Neural progenitor cell (in vitro differentiated cells): ENCODE measurements at regions not wholly inside any gene's neighbourhood (a gene's known extent, or its start where the extent isn't known, plus 50 kb on each side); places are given as distances from the start of the nearest gene placed in this dataset.
"Not testable (repeated sequence)": the region's sequence is repeated elsewhere in the genome, so short reads cannot be mapped to it uniquely, and the experiment has no call there.

Experiments used
- DNase-seq: peaks from one replicate; pipeline ENCODE4 v3.0.0-alpha.2; 2016; ENCODE audit warnings: low spot score
- H2AFZ ChIP-seq: fragments of 200-600 bp; sonication (generic); replicated peaks from 2 replicates; pipeline ENCODE4 v1.6.1; 2016; ENCODE audit warnings: antibody characterized with exemption
- H3F3A ChIP-seq: fragments of 200-600 bp; sonication (generic); 2 replicates; pipeline ENCODE4 v1.6.1; 2016; ENCODE audit warnings: antibody characterized with exemption, low read depth
- H3K27ac ChIP-seq: fragments of 200-600 bp; sonication (generic); 2 replicates; pipeline ENCODE4 v1.5.1; 2016; ENCODE audit warnings: mild to moderate bottlenecking
- H3K27me3 ChIP-seq: fragments of 200-600 bp; sonication (generic); 2 replicates; pipeline ENCODE4 v1.6.1; 2016; ENCODE audit warnings: mild to moderate bottlenecking, moderate library complexity
- H3K36me3 ChIP-seq: fragments of 200-600 bp; sonication (generic); 2 replicates; pipeline ENCODE4 v1.5.1; 2016
- H3K4me1 ChIP-seq: fragments of 200-600 bp; sonication (generic); 2 replicates; pipeline ENCODE4 v1.6.1; 2016; ENCODE audit warnings: mixed run types
- H3K4me2 ChIP-seq: fragments of 200-600 bp; sonication (generic); 2 replicates; pipeline ENCODE4 v1.6.1; 2016
- H3K4me3 ChIP-seq: fragments of 200-600 bp; sonication (generic); 2 replicates; pipeline ENCODE4 v1.5.1; 2016
- H3K79me2 ChIP-seq: fragments of 200-600 bp; sonication (generic); 2 replicates; pipeline ENCODE4 v1.6.1; 2016; ENCODE audit warnings: low read depth
- H3K9ac ChIP-seq: fragments of 200-600 bp; sonication (generic); 2 replicates; pipeline ENCODE4 v1.6.1; 2016
- H3K9me3 ChIP-seq: fragments of 200-600 bp; sonication (generic); 2 replicates; pipeline ENCODE4 v1.5.1; 2016; ENCODE audit warnings: low read depth
- H4K20me1 ChIP-seq: fragments of 200-600 bp; sonication (generic); 2 replicates; pipeline ENCODE4 v1.6.1; 2016; ENCODE audit warnings: low read depth
- H3K27ac Mint-ChIP-seq: 3 replicates; pipeline ENCODE4 v1.8.0; 2021; ENCODE audit warnings: mixed read lengths
- H3K27me3 Mint-ChIP-seq: 2 replicates; pipeline ENCODE4 v1.8.0; 2022; ENCODE audit warnings: low read depth, mild to moderate bottlenecking, inconsistent platforms, moderate library complexity, mixed read lengths; ENCODE audit not compliant: insufficient read depth
- H3K36me3 Mint-ChIP-seq: 3 replicates; pipeline ENCODE4 v1.8.0; 2021; ENCODE audit warnings: mixed read lengths
- H3K4me1 Mint-ChIP-seq: 3 replicates; pipeline ENCODE4 v1.8.0; 2021; ENCODE audit warnings: mixed read lengths
- H3K4me3 Mint-ChIP-seq: 3 replicates; pipeline ENCODE4 v1.8.0; 2021; ENCODE audit warnings: mild to moderate bottlenecking, moderate library complexity, mixed read lengths
- H3K9me3 Mint-ChIP-seq: 3 replicates; pipeline ENCODE4 v1.8.0; 2020; ENCODE audit warnings: mixed read lengths
- CTCF ChIP-seq: fragments of 200-600 bp; sonication (generic); IDR thresholded peaks from 2 replicates; pipeline ENCODE4 v1.5.1; 2017; ENCODE audit warnings: antibody characterized with exemption, mild to moderate bottlenecking
- EZH2 ChIP-seq: fragments of 200-600 bp; sonication (generic); IDR thresholded peaks from 2 replicates; pipeline ENCODE4 v1.6.1; 2017; ENCODE audit warnings: antibody characterized with exemption, mild to moderate bottlenecking, moderate library complexity
- EZH2phosphoT487 ChIP-seq: fragments of 200-600 bp; sonication (generic); IDR thresholded peaks from 2 replicates; pipeline ENCODE4 v1.6.1; 2017; ENCODE audit warnings: antibody characterized with exemption

GRCh38 chr7:142638581-142638980 is 110.7 kb upstream of the PRSS1 start:
- no peak overlapping the region for H3K4me2 ChIP-seq
- H3K9me3 ChIP-seq = no peaks in the 10 kb centered on the region
- H3K4me3 ChIP-seq = no peak overlapping the region
- H3F3A ChIP-seq = no peaks in the 10 kb centered on the region
- H2AFZ ChIP-seq = no peak overlapping the region
- Mint-ChIP-seq H3K27me3 (peaks cover 2% of the 10 kb centered on the region), H3K36me3 (no peaks in the 10 kb centered on the region), H3K4me3 (no peak overlapping the region), H3K4me1 (no peaks in the 10 kb centered on the region), H3K9me3 (no peaks in the 10 kb centered on the region), H3K27ac (no peak overlapping the region)
- H3K27ac ChIP-seq = no peak overlapping the region
- no peaks in the 10 kb centered on the region for H3K4me1 ChIP-seq
- no peaks in the 10 kb centered on the region for H4K20me1 ChIP-seq
- TF ChIP-seq EZH2 (no peak), EZH2phosphoT487 (no peak), CTCF (no peak)
- no peaks in the 10 kb centered on the region for H3K79me2 ChIP-seq
- no peak overlapping the region for H3K9ac ChIP-seq
- no peaks in the 10 kb centered on the region for H3K36me3 ChIP-seq
- no peaks in the 10 kb centered on the region for H3K27me3 ChIP-seq
- DNase-seq = no peak

- H3K27me3 ChIP-seq = peaks cover 2% of the 10 kb centered on the region
- no peak overlapping the region for H2AFZ ChIP-seq
- no peak overlapping the region for H3K4me2 ChIP-seq
- Mint-ChIP-seq H3K27me3 (peaks cover 4% of the 10 kb centered on the region), H3K4me1 (no peaks in the 10 kb centered on the region), H3K9me3 (no peaks in the 10 kb centered on the region), H3K4me3 (no peak overlapping the region), H3K36me3 (no peaks in the 10 kb centered on the region), H3K27ac (no peak overlapping the region)
- TF ChIP-seq EZH2phosphoT487 (no peak), CTCF (no peak), EZH2 (no peak)
- no peak overlapping the region for H3K9ac ChIP-seq
- no peaks in the 10 kb centered on the region for H3K4me1 ChIP-seq
- H4K20me1 ChIP-seq = no peaks in the 10 kb centered on the region
- H3K4me3 ChIP-seq = no peak overlapping the region
- no peaks in the 10 kb centered on the region for H3F3A ChIP-seq
- H3K79me2 ChIP-seq = no peaks in the 10 kb centered on the region
- no peak for DNase-seq
- no peak overlapping the region for H3K27ac ChIP-seq
- H3K36me3 ChIP-seq = no peaks in the 10 kb centered on the region
- H3K9me3 ChIP-seq = no peaks in the 10 kb centered on the region
Measured at GRCh38 chr7:142637240-142637639, 112.0 kb upstream of the PRSS1 start.

- Histone ChIP-seq H4K20me1 (no peaks in the 10 kb centered on the region), H3K9me3 (no peaks in the 10 kb centered on the region), H3K27ac (no peak overlapping the region), H3K79me2 (no peaks in the 10 kb centered on the region), H3K4me2 (no peak overlapping the region), H3K4me1 (no peaks in the 10 kb centered on the region), H3F3A (no peaks in the 10 kb centered on the region), H3K4me3 (no peak overlapping the region), H3K36me3 (no peaks in the 10 kb centered on the region), H3K27me3 (peaks cover 7% of the 10 kb centered on the region), H2AFZ (no peak overlapping the region), H3K9ac (no peak overlapping the region)
- H3K9me3 Mint-ChIP-seq = no peaks in the 10 kb centered on the region
- no peak for DNase-seq
- H3K4me1 Mint-ChIP-seq = no peaks in the 10 kb centered on the region
- no peak overlapping the region for H3K4me3 Mint-ChIP-seq
- no peaks in the 10 kb centered on the region for H3K36me3 Mint-ChIP-seq
- no peak overlapping the region for H3K27ac Mint-ChIP-seq
- TF ChIP-seq CTCF = no peak
- TF ChIP-seq EZH2phosphoT487 = no peak
- no peak for TF ChIP-seq EZH2
- H3K27me3 Mint-ChIP-seq = peaks cover 6% of the 10 kb centered on the region
Measured at GRCh38 chr7:142636751-142637150, 112.5 kb upstream of the PRSS1 start.

GRCh38 chr7:142636107-142636506 is 113.2 kb upstream of the PRSS1 start:
- H3K27ac Mint-ChIP-seq, H3K36me3 Mint-ChIP-seq, H2AFZ ChIP-seq, DNase-seq, H3K9ac ChIP-seq, H3K27me3 Mint-ChIP-seq, H3K4me3 ChIP-seq, H3K9me3 ChIP-seq, H4K20me1 ChIP-seq, H3K4me3 Mint-ChIP-seq, H3K4me1 ChIP-seq, H3K79me2 ChIP-seq, H3F3A ChIP-seq, H3K4me1 Mint-ChIP-seq, H3K27ac ChIP-seq, H3K4me2 ChIP-seq, H3K36me3 ChIP-seq, H3K9me3 Mint-ChIP-seq: not testable (repeated sequence)
- peaks cover 12% of the 10 kb centered on the region for H3K27me3 ChIP-seq
